HG03280 (cell line): ENCODE measurements at regions not wholly inside any gene's neighbourhood (a gene's known extent, or its start where the extent isn't known, plus 50 kb on each side); places are given as distances from the start of the nearest gene placed in this dataset.

ENCODE experiments used
- ATAC-seq: cut with Tn5 transposase; IDR thresholded peaks from one replicate; pipeline ENCODE4 v1.9.1; 2021; ENCODE audit warnings: mild to moderate bottlenecking, moderate library complexity; ENCODE audit not compliant: unreplicated experiment

DNA sequence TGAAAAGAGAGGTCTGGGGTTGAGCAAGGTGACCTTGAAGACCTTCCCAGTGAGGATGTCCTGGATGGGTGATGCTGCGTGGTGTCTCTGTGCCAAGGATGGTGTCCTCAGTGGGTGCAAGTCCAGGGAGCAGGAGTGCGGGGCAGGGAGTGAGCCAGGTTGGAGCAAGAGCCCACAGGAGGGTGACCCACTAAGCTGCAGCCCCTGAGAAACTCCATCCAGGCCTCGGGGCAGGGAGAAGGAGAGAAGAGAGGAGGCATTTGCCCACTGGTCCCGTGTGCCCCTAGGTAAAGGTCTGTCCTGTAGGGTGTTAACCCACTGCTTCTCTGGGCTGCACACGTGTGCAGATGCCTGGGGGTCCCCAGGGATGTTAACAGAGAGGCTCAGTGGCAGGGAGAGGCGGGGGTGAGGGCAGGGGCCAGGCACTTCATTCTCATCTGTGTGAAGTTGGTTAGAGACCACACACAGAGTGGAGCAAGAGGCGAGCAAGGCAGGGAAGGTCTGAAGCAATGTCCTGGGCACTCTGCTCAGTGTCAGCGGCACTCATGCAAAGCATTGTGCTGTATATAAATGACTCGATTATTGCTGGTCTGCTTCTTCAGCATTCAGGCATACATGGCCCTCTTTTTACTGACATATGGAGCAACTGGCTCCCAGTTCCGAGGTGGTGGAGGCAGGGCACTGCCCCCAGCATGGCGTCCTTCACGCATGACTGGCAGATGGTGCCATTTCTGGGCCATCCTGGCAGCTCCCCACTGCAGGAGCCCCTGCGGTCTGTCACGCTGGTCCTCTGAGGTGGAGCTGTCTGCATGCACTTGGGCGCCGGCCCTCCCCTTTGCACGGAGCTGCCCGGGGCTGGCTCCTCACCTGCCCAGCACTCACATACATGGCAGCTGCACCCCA, 117.2 kb upstream of the HS6ST1 start:
- ATAC-seq, result no peak

DNA sequence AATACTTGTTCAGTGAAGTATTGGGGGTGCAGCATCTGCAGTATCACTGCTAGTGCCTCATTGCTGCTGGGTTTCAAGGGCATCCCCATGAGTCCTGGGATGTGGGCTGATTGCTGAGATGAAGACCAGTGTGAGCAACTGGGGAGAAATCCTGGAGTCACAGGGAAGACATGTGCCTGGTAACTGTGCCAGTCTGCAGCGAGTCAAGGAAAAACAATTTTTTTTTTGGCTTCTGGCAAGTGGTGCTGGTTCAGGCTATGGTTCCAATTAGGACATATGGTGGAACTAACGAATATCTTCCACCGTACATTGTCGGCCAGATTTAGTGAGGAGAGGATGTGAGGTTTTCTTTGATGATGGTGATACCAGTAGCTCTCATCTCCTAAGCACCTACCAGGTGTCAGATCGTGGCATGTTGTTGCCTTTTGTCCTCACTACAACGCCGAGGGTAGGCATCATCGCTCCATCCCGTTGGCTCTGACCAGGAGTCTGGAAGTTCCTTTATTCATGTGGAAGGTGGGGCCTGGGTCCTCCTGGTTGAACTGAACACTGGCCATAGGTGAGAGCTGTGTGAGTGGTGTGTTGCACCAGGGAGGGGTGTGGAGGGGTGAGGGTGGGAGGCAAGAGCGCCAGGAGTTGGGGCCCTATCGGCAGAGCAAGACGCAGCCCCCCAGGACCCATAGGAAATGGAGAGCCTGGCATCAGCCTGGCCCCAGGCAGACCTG, 118.0 kb upstream of the HS6ST1 start:
- no peak for ATAC-seq

- ATAC-seq, result no peak
Measured at GRCh38 chr2:128437204-128437565, 118.5 kb upstream of the HS6ST1 start.

DNA sequence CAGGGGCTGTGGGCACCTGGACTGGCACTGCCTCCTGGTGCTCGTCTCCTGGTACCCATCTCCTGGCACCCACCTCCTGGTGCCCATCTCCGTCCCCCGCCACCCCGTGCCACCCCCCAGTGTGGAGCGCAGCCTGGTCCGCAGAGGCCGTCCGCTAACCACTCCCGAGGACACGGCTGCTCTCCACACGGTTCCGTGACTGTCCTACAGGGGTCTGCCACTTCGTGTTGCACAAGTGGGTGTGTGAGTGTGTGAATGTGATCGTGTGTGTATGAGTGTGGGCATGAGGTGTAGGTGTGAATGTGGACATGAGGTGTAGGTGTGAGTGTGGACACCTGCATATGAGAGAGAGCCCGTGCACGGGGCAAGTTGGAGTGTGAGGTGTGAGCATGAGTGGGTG, 119.4 kb upstream of the HS6ST1 start:
- no peak for ATAC-seq

DNA sequence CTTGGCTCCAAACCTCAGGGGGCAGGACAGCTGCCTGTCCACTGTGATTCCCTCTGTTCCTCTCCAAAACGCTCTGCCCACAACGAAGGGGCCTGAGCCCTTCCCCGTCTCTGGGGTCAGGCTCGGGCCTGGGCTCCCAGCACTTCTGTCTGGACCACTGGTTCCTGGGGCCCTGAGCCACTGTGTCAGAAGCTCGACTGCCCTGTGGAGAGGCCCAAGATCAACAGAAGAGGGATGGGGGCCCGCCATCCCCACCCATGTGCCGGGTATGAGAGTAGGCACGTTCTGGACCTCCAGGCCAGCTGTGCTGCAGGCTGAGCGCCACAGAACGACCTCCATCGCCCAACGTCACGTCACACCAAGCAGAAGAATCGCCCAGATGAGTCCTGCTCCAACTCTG, 119.9 kb upstream of the HS6ST1 start:
- ATAC-seq, result no peak

DNA sequence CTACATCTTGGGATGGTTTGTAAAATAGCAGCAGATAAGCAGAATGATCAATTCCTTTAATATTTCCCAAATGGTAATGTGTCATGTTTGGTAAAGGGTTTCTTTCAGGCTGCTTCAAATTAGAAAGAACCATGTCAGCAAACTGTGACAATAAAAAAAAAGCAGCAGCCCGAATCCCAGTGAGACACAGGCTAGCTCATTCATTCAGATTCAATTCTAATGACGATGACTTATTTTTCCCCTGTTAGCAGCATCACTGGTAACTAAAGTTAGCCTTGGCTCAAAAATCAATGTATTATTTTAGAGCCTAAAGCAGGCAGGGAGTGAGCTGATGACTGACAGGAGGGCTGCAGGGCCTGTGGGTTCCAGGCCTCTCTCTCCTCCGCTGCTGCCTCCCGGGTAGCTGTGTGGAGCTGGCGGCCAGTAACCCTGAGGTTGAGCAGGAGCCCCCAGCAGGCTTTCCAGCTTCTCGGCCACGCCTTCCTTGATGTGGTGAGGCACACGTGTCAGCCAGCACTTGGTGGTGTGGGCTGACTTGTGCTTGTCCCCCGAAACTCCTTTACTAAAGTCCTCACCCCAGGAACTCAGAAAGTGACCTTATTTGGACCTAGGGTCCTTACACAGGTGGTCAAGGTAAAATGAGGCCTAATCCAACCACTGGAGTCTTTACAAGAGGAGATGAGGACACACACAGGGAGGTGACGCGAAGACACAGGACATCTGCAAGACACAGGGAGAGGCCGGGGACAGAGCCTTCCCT, 120.5 kb upstream of the HS6ST1 start:
- no peak for ATAC-seq

- no peak for ATAC-seq
Measured at GRCh38 chr2:128439791-128440665, 121.4 kb upstream of the HS6ST1 start.

GRCh38 chr2:128440666-128441340, 122.1 kb upstream of the HS6ST1 start:
- no peak for ATAC-seq

- no peak for ATAC-seq
Measured at GRCh38 chr2:128441341-128442052, 122.8 kb upstream of the HS6ST1 start.

- ATAC-seq, result no peak
Measured at GRCh38 chr2:128442053-128442751, 123.5 kb upstream of the HS6ST1 start.

GRCh38 chr2:128442891-128443302, 124.2 kb upstream of the HS6ST1 start:
- ATAC-seq, result no peak

GRCh38 chr2:128444121-128444771, 125.6 kb upstream of the HS6ST1 start:
- ATAC-seq, result no peak

DNA sequence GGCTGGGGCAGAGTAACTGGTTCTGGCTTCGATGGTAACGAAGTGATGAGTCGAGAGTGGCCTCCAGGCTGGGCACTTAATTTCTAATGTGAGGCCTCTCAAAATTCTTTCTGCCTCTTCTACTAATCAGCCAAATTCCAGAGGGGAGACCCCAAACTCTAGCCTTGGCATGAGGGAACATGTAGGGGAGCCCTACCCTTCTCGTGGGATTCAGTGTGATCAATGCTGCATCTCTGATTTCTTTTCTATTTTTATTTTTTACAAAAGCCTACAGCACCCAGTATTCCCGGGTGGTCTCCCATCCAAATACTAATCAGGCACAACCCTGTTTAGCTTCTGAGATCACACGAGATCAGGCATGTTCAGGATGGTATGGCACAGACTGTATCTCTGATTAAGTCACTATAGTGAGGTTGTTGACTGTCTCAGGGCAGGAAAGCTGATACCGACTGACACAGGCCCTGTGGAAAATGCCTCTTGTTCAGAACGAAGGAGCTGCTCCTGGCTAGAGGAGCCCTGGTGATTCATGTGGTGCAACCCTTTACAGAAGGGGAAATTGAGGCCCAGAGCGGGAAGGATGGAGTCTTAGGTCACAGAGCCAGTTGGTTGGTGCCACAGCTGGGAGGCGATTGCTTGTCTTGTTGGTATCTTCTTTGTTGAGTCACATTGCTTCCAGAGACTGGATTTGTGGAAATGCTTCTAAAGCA, 126.3 kb upstream of the HS6ST1 start:
- ATAC-seq, result no peak

- no peak for ATAC-seq
Measured at GRCh38 chr2:128445523-128445900, 126.8 kb upstream of the HS6ST1 start.

- ATAC-seq, result no peak
Measured at GRCh38 chr2:128446049-128446873, 127.6 kb upstream of the HS6ST1 start.

DNA sequence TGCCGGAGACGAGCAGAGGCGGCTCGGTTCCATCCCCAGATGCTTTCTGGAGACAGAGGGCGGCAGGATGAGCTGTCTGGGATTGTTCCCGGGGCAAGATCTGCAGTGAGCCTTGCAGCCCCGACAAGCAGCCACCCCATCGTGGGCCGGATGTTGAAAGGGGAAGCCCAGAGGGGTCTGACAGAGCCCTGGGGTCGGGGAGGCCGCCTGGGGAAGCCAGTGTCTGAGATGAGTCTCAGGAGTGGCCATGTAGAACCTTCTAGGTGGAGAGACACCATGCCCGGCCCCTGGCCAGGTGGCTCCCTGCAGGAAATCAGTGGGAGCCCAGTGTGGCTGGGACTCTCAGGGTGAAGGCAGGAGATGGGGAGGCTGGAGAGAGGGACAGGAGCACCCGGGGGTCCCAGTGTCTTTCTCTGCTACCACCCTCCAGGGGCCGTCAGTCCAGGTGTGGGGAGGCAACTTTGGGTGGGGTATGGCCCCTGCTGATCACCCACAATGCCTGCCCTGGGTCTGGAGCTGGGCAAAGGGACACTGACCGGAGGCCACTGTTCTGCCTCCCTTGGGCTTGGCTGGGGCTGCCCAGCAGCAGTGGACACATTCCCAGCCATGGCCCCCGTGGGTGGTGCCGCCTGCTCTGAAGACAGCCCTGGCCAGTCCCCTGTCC, 128.3 kb upstream of the HS6ST1 start:
- no peak for ATAC-seq
